B cell (primary cell): ENCODE measurements at regions not wholly inside any gene's neighbourhood (a gene's known extent, or its start where the extent isn't known, plus 50 kb on each side); places are given as distances from the start of the nearest gene placed in this dataset.

ENCODE experiments used
- ATAC-seq: fragments of 200-7000 bp; cut with Tn5 transposase; one replicate; pipeline ENCODE4 v1.10.0; 2021; ENCODE audit warnings: low read depth, mild to moderate bottlenecking, moderate number of reproducible peaks, moderate library complexity
- CTCF ChIA-PET: fragments of 350-600 bp; sonication (Branson Sonifier 250); formaldehyde crosslinking; loops from one replicate; lab custom pipeline; 2021; ENCODE audit warnings: antibody characterized with exemption, inconsistent platforms; lab: Charles Lee
- POLR2A ChIA-PET: fragments of 350-600 bp; sonication (Branson Sonifier 250); formaldehyde crosslinking; loops from one replicate; lab custom pipeline; 2021; ENCODE audit warnings: antibody characterized with exemption; lab: Charles Lee
- DNase-seq: peaks from one replicate; pipeline ENCODE4 v3.0.0; 2013
- H2AFZ ChIP-seq: 2 replicates; pipeline ENCODE4 v1.6.1; 2012; ENCODE audit warnings: mild to moderate bottlenecking, low read depth, low read length; ENCODE audit not compliant: insufficient read depth, poor library complexity, severe bottlenecking
- H3K27ac ChIP-seq, 2 donors: 1 replicate in 1 of 2; 2 replicates in 1 of 2; pipeline ENCODE4 v1.5.1; 2012 to 2013; ENCODE audit warnings: low read length in 2 of 2, mild to moderate bottlenecking in 2 of 2, moderate library complexity in 1 of 2
- H3K27me3 ChIP-seq, 4 experiments: fragments of 200-600 bp in 1 of 4; sonication (generic) in 1 of 4; replicated peaks in 1 of 4; 1 replicate in 2 of 4; 2 replicates in 2 of 4; pipeline versions ENCODE4 v1.6.1 to v1.7.0; 2013 to 2016; ENCODE audit warnings: low read length in 3 of 4, mild to moderate bottlenecking in 2 of 4, mixed read lengths in 1 of 4, moderate library complexity in 1 of 4; ENCODE audit not compliant: insufficient read depth in 4 of 4, control insufficient read depth in 3 of 4; ENCODE audit errors: control extremely low read depth in 1 of 4
- H3K36me3 ChIP-seq, 2 experiments: replicated peaks in 1 of 2; 1 replicate in 1 of 2; 2 replicates in 1 of 2; pipeline versions ENCODE4 v1.6.1 to v1.7.1; 2013; ENCODE audit warnings: low read length in 1 of 2; ENCODE audit not compliant: insufficient read depth in 2 of 2, control insufficient read depth in 1 of 2; ENCODE audit errors: control extremely low read depth in 1 of 2, extremely low read depth in 1 of 2
- H3K4me1 ChIP-seq, 2 donors: fragments of 200-600 bp in 1 of 2; sonication (generic) in 1 of 2; 1 replicate in 1 of 2; 2 replicates in 1 of 2; pipeline versions ENCODE4 v1.5.1 to v1.6.1; 2013 to 2017; ENCODE audit warnings: low read length in 2 of 2; ENCODE audit not compliant: control insufficient read depth in 2 of 2, insufficient read depth in 2 of 2
- H3K4me2 ChIP-seq: replicated peaks from 2 replicates; pipeline ENCODE3; 2012; ENCODE audit warnings: mild to moderate bottlenecking, low read depth, low read length; ENCODE audit not compliant: poor library complexity, severe bottlenecking
- H3K4me3 ChIP-seq, 5 experiments: fragments of 200-600 bp in 1 of 5; sonication (generic) in 1 of 5; 1 replicate in 3 of 5; 2 replicates in 2 of 5; pipeline versions ENCODE4 v1.5.1 to v1.7.0; 2011 to 2016; ENCODE audit warnings: low read length in 4 of 5, mild to moderate bottlenecking in 4 of 5, low read depth in 2 of 5, control low read depth in 1 of 5, moderate library complexity in 1 of 5; ENCODE audit not compliant: insufficient read depth in 1 of 5; ENCODE audit errors: control extremely low read depth in 1 of 5, extremely low read depth in 1 of 5
- H3K79me2 ChIP-seq: fragments of 200-600 bp; sonication (generic); one replicate; pipeline ENCODE4 v1.6.0; 2016; ENCODE audit warnings: low read length; ENCODE audit not compliant: control insufficient read depth, insufficient read depth
- H3K9ac ChIP-seq: fragments of 200-600 bp; sonication (generic); 2 replicates; pipeline ENCODE4 v1.6.1; 2017; ENCODE audit warnings: mild to moderate bottlenecking, low read length, moderate library complexity
- H3K9me3 ChIP-seq, 3 donors: one replicate each; pipeline versions ENCODE4 v1.6.1 to v1.7.1; 2013; ENCODE audit warnings: low read length in 2 of 3; ENCODE audit not compliant: control insufficient read depth in 2 of 3, insufficient read depth in 1 of 3; ENCODE audit errors: control extremely low read depth in 1 of 3
- H4K20me1 ChIP-seq: 2 replicates; pipeline ENCODE4 v1.6.0; 2012; ENCODE audit warnings: mild to moderate bottlenecking, low read length; ENCODE audit not compliant: insufficient read depth, control insufficient read depth, poor library complexity, severe bottlenecking
- H3K27ac Mint-ChIP-seq: one replicate; pipeline ENCODE4 v1.8.0; 2021; ENCODE audit warnings: mixed read lengths
- H3K27me3 Mint-ChIP-seq: one replicate; pipeline ENCODE4 v1.8.0; 2021; ENCODE audit warnings: mixed read lengths
- H3K4me1 Mint-ChIP-seq: one replicate; pipeline ENCODE4 v1.8.0; 2021; ENCODE audit warnings: mixed read lengths
- H3K4me3 Mint-ChIP-seq: one replicate; pipeline ENCODE4 v1.8.0; 2021; ENCODE audit warnings: mixed read lengths
- H3K9me3 Mint-ChIP-seq: one replicate; pipeline ENCODE4 v1.8.0; 2022; ENCODE audit warnings: mixed read lengths; ENCODE audit not compliant: insufficient read depth
- CTCF ChIP-seq: fragments of 200-600 bp; IDR thresholded peaks from one replicate; pipeline ENCODE4 v1.8.0; 2022; ENCODE audit warnings: antibody characterized with exemption, mild to moderate bottlenecking
- EZH2 ChIP-seq: IDR thresholded peaks from 2 replicates; pipeline ENCODE4 v1.6.1; 2012; ENCODE audit warnings: borderline replicate concordance, low read depth, mild to moderate bottlenecking, moderate library complexity, low read length; ENCODE audit not compliant: insufficient read depth, poor library complexity, severe bottlenecking
- WGBS: methylation state at CpG from one replicate; pipeline ENCODE4 v1.1.5; 2013; ENCODE audit warnings: missing lambda C conversion rate; ENCODE audit not compliant: insufficient coverage; 5-methylcytosine and 5-hydroxymethylcytosine counted together
- intact Hi-C: fragments of 100-400 bp; cut with micrococcal nuclease; formaldehyde crosslinking; loops from one replicate; pipeline ENCODE4 v1.10.0; 2022

- Histone ChIP-seq H3K4me1 (no peaks in the 10 kb centered on the region), H3K9ac (no peak overlapping the region), H3K4me2 (no peak overlapping the region), H3K27me3 (peaks cover 0 to 8% (median 0%) of the 10 kb centered on the region in 4 experiments), H3K79me2 (no peaks in the 10 kb centered on the region), H2AFZ (no peak overlapping the region), H3K9me3 (peaks cover 0 to 15% (median 1%) of the 10 kb centered on the region in 3 donors), H4K20me1 (no peaks in the 10 kb centered on the region), H3K4me3 (no peak overlapping the region), H3K27ac (no peak overlapping the region), H3K36me3 (no peaks in the 10 kb centered on the region)
- no peak overlapping the region for H3K4me3 Mint-ChIP-seq
- intact Hi-C loops, result no loop called here
- DNase-seq (no peak), ATAC-seq (no peak)
- ChIA-PET POLR2A (no interaction called here), CTCF (no interaction called here)
- TF ChIP-seq CTCF (no peak), EZH2 (no peak)
- no peak overlapping the region for H3K27ac Mint-ChIP-seq
- H3K9me3 Mint-ChIP-seq, result peaks cover 5% of the 10 kb centered on the region
- H3K27me3 Mint-ChIP-seq, result peaks cover 4% of the 10 kb centered on the region
- 44% methylated on average over 84 of the region's 84 CpGs for WGBS
- no peaks in the 10 kb centered on the region for H3K4me1 Mint-ChIP-seq
Measured at GRCh38 chr1:209231476-209232156, 351.9 kb upstream of the CAMK1G start.

- peaks cover 0 to 15% (median 1%) of the 10 kb centered on the region in 3 donors for H3K9me3 ChIP-seq
- H3K9ac ChIP-seq, result no peak overlapping the region
- no peaks in the 10 kb centered on the region for H3K36me3 ChIP-seq
- H3K27ac ChIP-seq, result no peak overlapping the region
- no peak overlapping the region for H3K4me2 ChIP-seq
- H4K20me1 ChIP-seq, result no peaks in the 10 kb centered on the region
- intact Hi-C loops, result no loop called here
- POLR2A ChIA-PET, result no interaction called here
- CTCF ChIA-PET, result no interaction called here
- 95% methylated on average over 17 of the region's 17 CpGs for WGBS
- DNase-seq, result no peak
- TF ChIP-seq CTCF (no peak), EZH2 (no peak)
- Mint-ChIP-seq H3K27ac (no peak overlapping the region), H3K27me3 (peaks cover 4% of the 10 kb centered on the region), H3K4me3 (no peak overlapping the region), H3K9me3 (peaks cover 5% of the 10 kb centered on the region), H3K4me1 (no peaks in the 10 kb centered on the region)
- H2AFZ ChIP-seq, result no peak overlapping the region
- no peak for ATAC-seq
- peaks cover 0 to 8% (median 0%) of the 10 kb centered on the region in 4 experiments for H3K27me3 ChIP-seq
- H3K4me1 ChIP-seq, result no peaks in the 10 kb centered on the region
- no peak overlapping the region for H3K4me3 ChIP-seq
- H3K79me2 ChIP-seq, result no peaks in the 10 kb centered on the region
Measured at GRCh38 chr1:209232197-209232596, 351.3 kb upstream of the CAMK1G start.
